ENCODE measurements at regions not wholly inside any gene's neighbourhood (a gene's known extent, or its start where the extent isn't known, plus 50 kb on each side); places are given as distances from the start of the nearest gene placed in this dataset.

DNA sequence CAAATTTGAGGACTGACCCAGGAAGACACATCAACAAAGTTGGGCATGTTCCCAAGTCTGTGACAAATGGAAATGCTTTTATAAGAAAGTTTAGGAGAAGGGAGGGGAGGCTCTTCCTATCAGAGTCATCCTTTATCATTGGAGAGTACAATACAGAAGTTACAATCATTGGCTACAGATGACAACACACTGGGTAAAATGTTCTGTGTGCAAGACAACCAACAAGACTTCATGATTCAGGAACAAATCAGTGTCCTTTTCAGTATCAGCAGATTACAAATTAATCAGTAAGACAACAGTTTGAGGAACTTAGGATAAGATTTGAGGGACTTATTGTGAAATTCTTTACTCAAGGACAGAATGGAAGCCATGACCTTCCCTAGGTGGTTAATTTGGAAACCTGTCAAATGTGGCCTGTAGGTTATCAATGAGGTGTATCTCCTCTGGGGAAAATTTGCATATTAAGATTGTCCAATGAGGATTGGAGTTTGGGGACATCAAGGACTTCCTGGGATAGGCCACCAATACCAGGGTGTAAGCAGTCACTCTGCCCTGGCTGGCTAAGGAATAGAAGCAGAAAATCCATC is 274.4 kb upstream of the RORA start:
- ChIA-PET RAD21 (ENCODE audit: unreplicated experiment) (no interaction called here), SMC1A (ENCODE audit: uncharacterized antibody, unreplicated experiment) (no interaction called here), CTCF (no interaction called here), POLR2A (no interaction called here)
- Histone ChIP-seq H3K79me2 (ENCODE audit: control insufficient read depth, insufficient read depth, low read length) (no peaks in the 10 kb centered on the region), H3K36me3 (ENCODE audit: control insufficient read depth in 2 of 2, insufficient read depth in 2 of 2, low read length in 1 of 2) (no peaks in the 10 kb centered on the region), H3K9ac (ENCODE audit: control insufficient read depth, insufficient read depth, low read length) (no peak overlapping the region), H3K4me1 (ENCODE audit: control insufficient read depth, insufficient read depth, low read length) (no peaks in the 10 kb centered on the region), H3K27ac (ENCODE audit: control insufficient read depth, insufficient read depth) (no peak overlapping the region), H4K20me1 (ENCODE audit: control insufficient read depth, insufficient read depth) (no peaks in the 10 kb centered on the region), H3K4me2 (ENCODE audit: control insufficient read depth, insufficient read depth) (no peak overlapping the region), H3K9me3 (replicated peaks; ENCODE audit: control insufficient read depth, insufficient read depth, low read length) (no peaks in the 10 kb centered on the region), H2AFZ (ENCODE audit: control insufficient read depth, low read depth, low read length) (no peak overlapping the region), H3K4me3 (no peak overlapping the region), H3K27me3 (replicated peaks in 1 of 2; ENCODE audit: control insufficient read depth in 2 of 2, insufficient read depth in 2 of 2, low read length in 1 of 2) (peaks cover 0 to 4% of the 10 kb centered on the region in 2 experiments; a peak in 2 of 4 replicates)
- TF ChIP-seq RAD51 (IDR thresholded peaks at IDR 0.05) (no peak), CHD4 (IDR thresholded peaks at IDR 0.05) (no peak)
- no peak for ATAC-seq
- no peak for FAIRE-seq
- BruUV-seq (replicated peaks) = no TSS peak
- DNase-seq (ENCODE audit: low read depth, low spot score) = no peak
- in situ Hi-C loops (cut with MboI) = no loop called here
- intact Hi-C loops (cut with micrococcal nuclease; ENCODE audit: unreplicated experiment) = no loop called here

DNA sequence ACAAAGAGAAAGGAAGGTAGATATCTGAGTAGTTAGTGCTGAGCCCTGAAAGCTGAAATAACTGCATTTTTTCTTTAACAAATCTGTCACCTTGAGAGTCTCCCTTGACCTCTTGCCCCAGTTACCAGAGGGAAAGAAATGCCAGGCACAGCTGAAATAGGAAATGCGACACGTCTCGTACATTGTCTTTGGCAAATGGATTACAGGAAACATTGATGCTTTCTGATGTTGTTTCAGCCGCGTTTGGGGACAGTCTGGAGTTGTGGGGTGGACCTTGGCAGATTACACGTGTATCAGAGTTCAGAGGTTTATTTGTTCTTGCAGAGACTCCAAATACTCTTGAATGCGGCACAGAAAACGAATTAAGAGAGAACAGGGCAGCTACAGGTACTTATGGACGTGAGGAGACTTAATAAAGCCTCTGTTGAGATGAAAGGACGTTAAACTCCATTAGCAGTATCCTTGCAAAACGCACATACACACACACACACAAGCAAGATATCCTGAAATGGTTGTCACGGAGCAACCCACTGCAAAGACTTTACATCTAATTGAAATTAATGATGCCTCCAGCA is 272.8 kb upstream of the RORA start:
- Histone ChIP-seq H3K9me3 (replicated peaks; ENCODE audit: control insufficient read depth, insufficient read depth, low read length) (no peaks in the 10 kb centered on the region), H3K27ac (ENCODE audit: control insufficient read depth, insufficient read depth) (no peak overlapping the region), H3K4me2 (ENCODE audit: control insufficient read depth, insufficient read depth) (no peak overlapping the region), H3K27me3 (replicated peaks in 1 of 2; ENCODE audit: control insufficient read depth in 2 of 2, insufficient read depth in 2 of 2, low read length in 1 of 2) (peaks cover 0 to 4% of the 10 kb centered on the region in 2 experiments; a peak in 2 of 4 replicates), H3K4me3 (no peak overlapping the region), H3K9ac (ENCODE audit: control insufficient read depth, insufficient read depth, low read length) (no peak overlapping the region), H3K79me2 (ENCODE audit: control insufficient read depth, insufficient read depth, low read length) (no peaks in the 10 kb centered on the region), H3K4me1 (ENCODE audit: control insufficient read depth, insufficient read depth, low read length) (no peaks in the 10 kb centered on the region), H3K36me3 (ENCODE audit: control insufficient read depth in 2 of 2, insufficient read depth in 2 of 2, low read length in 1 of 2) (no peaks in the 10 kb centered on the region), H4K20me1 (ENCODE audit: control insufficient read depth, insufficient read depth) (no peaks in the 10 kb centered on the region), H2AFZ (ENCODE audit: control insufficient read depth, low read depth, low read length) (no peak overlapping the region)
- intact Hi-C loops (cut with micrococcal nuclease; ENCODE audit: unreplicated experiment) (no loop called here), in situ Hi-C loops (cut with MboI) (no loop called here)
- RAD21 ChIA-PET (ENCODE audit: unreplicated experiment) = no interaction called here
- DNase-seq (ENCODE audit: low read depth, low spot score) = no peak
- ATAC-seq = no peak
- 12% methylated on average over 12 of the region's 12 CpGs for WGBS (ENCODE audit: insufficient coverage, insufficient replicate concordance, low lambda C conversion rate, missing lambda C conversion rate)
- POLR2A ChIA-PET = no interaction called here
- CTCF ChIA-PET = no interaction called here
- no TSS peak for BruUV-seq (replicated peaks)
- SMC1A ChIA-PET (ENCODE audit: uncharacterized antibody, unreplicated experiment) = no interaction called here
- FAIRE-seq = no peak
- TF ChIP-seq IKZF1 (conservative IDR thresholded peaks at IDR 0.05) = no peak
- no peak for TF ChIP-seq STAT3 (IDR thresholded peaks at IDR 0.05; ENCODE audit: low read depth, low read length)
- no peak for TF ChIP-seq MTA3 (IDR thresholded peaks at IDR 0.05; ENCODE audit: borderline replicate concordance, low read length)
- TF ChIP-seq, protein P1, sequence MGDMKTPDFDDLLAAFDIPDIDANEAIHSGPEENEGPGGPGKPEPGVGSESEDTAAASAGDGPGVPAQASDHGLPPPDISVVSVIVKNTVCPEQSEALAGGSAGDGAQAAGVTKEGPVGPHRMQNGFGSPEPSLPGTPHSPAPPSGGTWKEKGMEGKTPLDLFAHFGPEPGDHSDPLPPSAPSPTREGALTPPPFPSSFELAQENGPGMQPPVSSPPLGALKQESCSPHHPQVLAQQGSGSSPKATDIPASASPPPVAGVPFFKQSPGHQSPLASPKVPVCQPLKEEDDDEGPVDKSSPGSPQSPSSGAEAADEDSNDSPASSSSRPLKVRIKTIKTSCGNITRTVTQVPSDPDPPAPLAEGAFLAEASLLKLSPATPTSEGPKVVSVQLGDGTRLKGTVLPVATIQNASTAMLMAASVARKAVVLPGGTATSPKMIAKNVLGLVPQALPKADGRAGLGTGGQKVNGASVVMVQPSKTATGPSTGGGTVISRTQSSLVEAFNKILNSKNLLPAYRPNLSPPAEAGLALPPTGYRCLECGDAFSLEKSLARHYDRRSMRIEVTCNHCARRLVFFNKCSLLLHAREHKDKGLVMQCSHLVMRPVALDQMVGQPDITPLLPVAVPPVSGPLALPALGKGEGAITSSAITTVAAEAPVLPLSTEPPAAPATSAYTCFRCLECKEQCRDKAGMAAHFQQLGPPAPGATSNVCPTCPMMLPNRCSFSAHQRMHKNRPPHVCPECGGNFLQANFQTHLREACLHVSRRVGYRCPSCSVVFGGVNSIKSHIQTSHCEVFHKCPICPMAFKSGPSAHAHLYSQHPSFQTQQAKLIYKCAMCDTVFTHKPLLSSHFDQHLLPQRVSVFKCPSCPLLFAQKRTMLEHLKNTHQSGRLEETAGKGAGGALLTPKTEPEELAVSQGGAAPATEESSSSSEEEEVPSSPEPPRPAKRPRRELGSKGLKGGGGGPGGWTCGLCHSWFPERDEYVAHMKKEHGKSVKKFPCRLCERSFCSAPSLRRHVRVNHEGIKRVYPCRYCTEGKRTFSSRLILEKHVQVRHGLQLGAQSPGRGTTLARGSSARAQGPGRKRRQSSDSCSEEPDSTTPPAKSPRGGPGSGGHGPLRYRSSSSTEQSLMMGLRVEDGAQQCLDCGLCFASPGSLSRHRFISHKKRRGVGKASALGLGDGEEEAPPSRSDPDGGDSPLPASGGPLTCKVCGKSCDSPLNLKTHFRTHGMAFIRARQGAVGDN (IDR thresholded peaks at IDR 0.05) = no peak
- TF ChIP-seq, protein P2, sequence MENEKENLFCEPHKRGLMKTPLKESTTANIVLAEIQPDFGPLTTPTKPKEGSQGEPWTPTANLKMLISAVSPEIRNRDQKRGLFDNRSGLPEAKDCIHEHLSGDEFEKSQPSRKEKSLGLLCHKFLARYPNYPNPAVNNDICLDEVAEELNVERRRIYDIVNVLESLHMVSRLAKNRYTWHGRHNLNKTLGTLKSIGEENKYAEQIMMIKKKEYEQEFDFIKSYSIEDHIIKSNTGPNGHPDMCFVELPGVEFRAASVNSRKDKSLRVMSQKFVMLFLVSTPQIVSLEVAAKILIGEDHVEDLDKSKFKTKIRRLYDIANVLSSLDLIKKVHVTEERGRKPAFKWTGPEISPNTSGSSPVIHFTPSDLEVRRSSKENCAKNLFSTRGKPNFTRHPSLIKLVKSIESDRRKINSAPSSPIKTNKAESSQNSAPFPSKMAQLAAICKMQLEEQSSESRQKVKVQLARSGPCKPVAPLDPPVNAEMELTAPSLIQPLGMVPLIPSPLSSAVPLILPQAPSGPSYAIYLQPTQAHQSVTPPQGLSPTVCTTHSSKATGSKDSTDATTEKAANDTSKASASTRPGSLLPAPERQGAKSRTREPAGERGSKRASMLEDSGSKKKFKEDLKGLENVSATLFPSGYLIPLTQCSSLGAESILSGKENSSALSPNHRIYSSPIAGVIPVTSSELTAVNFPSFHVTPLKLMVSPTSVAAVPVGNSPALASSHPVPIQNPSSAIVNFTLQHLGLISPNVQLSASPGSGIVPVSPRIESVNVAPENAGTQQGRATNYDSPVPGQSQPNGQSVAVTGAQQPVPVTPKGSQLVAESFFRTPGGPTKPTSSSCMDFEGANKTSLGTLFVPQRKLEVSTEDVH (IDR thresholded peaks at IDR 0.05; ENCODE audit: low read depth, partially characterized antibody) = no peak
- TF ChIP-seq SIX5 (IDR thresholded peaks at IDR 0.05; ENCODE audit: low read depth, low read length, severe bottlenecking) = no peak
- no peak for TF ChIP-seq IKZF2 (IDR thresholded peaks at IDR 0.05)
- TF ChIP-seq CEBPB (IDR thresholded peaks at IDR 0.05; ENCODE audit: borderline replicate concordance in 1 of 2, low read depth in 2 of 2, low read length in 2 of 2) = no peak
- no peak for TF ChIP-seq TCF7 (IDR thresholded peaks at IDR 0.05; ENCODE audit: borderline replicate concordance)
- TF ChIP-seq SREBF1 (IDR thresholded peaks at IDR 0.05; ENCODE audit: low read length) = no peak
